GM19455 (cell line): ENCODE measurements at regions not wholly inside any gene's neighbourhood (a gene's known extent, or its start where the extent isn't known, plus 50 kb on each side); places are given as distances from the start of the nearest gene placed in this dataset.

Experiments used
- ATAC-seq: cut with Tn5 transposase; IDR thresholded peaks from one replicate; pipeline ENCODE4 v1.9.1; 2021; ENCODE audit not compliant: unreplicated experiment

GRCh38 chr21:15149600-15150224 lies 84.9 kb upstream of the NRIP1 start:
- ATAC-seq: no peak

DNA sequence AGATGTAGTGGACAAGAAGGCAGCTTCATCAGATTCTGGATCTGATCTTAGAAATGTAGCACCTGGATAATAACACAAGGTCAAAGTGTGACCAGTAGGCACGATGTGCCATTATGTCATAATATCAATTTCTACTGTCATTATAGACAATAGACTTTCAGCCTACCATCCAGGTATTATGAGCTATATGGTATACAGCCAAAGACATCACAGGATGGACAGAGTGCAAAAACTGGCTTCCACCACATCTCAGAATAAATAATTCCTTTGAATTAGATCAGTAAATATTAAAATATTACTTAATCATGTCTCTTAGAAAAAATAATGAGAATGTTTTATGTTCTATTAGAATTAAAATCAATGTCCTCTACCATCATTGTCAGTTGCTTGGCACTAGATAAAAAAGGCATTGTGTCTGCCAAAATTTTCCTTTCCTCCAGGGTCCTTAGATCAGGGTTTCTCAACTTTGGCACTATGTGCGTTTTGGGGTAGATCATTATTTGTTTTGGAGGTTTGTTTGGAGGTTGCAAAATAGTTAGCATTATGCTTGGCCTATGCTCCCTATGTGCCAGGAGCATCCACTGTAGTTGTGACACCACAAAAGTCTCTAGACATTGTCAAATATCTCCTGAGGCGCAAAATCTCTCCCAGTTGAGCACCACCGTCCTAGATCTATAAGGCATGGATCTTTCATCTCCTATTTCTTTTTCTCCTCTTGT lies 86.7 kb upstream of the NRIP1 start:
- ATAC-seq: no peak

GRCh38 chr21:15152591-15152990 lies 87.8 kb upstream of the NRIP1 start:
- ATAC-seq: no peak

DNA sequence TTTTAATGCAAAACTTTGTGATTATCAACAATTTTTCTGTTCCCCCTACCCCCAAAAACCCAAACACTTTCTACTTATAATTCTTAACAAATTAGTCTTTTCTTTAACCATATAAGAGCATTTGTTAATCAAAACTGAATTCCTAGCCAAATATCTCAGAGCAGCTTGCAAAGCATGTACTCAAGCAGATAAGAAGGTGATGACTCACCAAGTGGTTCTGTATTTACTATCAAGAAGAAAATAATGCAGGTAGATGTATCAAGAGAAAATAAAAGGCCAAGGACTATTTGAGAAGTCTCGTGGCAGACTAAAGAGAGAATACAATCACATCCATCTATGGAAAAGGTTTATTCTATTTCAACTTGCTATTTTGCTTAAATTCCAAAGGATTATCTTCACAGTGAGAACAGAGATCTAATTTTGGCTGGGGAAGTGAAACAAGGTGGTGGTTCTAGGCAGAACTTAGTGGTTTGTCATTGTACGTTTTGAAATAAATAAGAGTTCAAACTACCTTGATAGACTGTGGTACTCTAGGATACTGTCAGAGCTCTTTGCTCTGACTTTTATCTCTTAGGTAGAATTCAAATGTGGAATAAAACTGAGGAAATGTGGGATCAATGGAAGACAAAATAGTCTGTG lies 94.7 kb upstream of the NRIP1 start:
- no peak for ATAC-seq

DNA sequence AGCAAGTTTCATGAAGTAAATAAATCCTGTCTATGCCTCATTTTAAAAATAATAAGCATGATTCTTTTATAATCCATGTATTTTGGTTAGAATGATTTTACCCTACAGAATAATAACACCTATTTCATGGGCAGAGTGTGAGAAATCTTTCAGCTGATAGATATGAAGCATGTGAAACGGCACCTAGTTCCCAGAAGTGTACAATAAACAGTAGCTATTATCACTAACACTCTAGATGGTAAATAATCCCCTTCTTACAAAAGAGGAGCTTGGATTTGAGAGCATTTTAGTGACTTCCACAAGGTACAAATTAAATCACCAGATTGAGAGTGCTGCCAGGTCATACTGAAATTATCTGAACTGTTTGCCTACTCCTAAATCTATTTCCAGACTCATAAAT lies 95.3 kb upstream of the NRIP1 start:
- no peak for ATAC-seq

GRCh38 chr21:15162921-15163320 lies 98.1 kb upstream of the NRIP1 start:
- ATAC-seq: no peak

DNA sequence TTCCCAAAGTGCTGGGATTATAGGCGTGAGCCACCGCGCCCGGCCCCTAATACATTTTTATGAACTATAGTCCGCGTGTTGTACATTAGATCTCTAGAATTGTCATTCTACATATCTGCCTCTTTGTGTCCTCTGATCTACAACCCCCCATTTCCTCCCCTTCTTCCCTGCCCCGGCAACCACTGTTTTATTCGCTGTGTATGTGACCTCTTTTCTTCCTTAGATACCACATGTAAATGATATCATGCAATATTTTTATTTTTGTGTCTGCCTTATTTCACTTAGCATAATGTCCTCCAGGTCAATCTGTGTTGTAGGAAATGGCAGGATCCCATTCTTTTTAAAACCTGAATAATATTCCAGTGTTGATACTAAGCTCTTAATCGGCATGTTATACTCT lies 99.5 kb upstream of the NRIP1 start:
- no peak for ATAC-seq

DNA sequence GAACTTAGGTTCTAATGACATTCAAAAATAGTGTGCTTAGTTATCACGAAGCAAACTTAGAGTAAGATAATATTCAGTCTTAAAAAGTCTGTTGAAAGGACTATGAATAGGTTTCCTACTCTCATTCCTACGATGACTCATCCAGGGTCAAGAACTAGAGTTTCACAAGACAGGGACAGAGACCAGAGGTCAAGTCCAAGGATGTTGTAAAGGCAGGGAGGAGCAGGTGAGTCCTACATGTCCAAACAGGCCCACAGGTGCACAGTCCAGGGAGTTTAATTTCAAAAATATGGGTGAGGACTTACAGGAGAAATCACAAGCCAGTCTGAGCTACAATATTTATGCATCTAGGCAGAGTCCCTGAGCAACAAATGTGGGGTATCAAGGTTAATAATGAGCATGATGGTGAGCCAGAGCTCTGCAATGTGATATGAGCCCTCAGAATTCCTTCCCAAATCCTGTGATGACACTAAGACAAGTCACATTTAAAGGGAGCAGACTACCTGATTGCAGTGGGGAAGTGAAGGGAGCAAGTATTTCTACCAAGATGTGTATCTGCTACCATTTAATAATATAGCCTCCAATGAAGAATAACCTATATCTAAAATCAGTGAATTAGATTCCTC lies 100.0 kb upstream of the NRIP1 start:
- no peak for ATAC-seq

DNA sequence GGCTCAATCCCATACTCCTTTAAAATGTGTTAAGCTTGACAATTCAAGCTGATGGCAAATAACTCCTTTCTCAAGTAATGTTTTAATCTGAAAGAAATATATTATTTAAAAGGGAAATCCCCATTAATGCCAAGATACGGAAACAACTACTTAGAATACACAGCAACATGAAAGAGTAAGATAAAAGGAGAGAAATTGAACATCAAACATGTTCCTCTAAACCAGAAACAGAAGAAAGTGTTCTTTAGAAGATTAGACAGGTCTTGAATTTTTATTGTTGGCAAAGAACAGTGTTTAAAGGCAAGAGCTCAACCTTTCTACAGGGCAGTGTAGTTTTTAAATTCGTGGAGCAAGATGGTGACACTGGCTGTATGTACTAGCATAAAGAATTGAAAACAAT lies 105.8 kb upstream of the NRIP1 start:
- ATAC-seq: no peak

DNA sequence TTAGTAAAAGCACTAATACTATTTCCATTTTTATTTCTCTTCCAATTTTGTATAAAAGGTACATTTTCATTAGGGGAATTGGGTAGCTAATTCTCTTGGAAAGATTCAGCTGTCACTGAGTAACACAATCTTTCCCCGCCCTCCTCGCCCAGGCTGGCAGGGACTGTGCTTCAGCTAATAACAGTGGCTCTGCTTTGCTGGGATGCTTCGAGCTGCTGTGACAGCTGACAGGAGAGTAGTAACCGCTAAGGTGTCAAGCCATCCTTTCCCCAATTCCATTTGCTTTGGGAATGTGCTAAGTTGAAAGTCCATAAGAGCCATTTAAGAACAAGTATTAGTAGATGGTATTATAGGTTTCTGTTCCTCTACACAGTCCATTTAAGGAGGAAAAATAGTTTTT lies 106.7 kb upstream of the NRIP1 start:
- ATAC-seq: no peak

GRCh38 chr21:15172963-15173362 lies 108.2 kb upstream of the NRIP1 start:
- ATAC-seq: no peak

GRCh38 chr21:15174923-15175322 lies 110.1 kb upstream of the NRIP1 start:
- ATAC-seq: no peak

- no peak for ATAC-seq
Measured at GRCh38 chr21:15182731-15183130, 117.9 kb upstream of the NRIP1 start.

- no peak for ATAC-seq
Measured at GRCh38 chr21:15183813-15184257, 119.0 kb upstream of the NRIP1 start.

DNA sequence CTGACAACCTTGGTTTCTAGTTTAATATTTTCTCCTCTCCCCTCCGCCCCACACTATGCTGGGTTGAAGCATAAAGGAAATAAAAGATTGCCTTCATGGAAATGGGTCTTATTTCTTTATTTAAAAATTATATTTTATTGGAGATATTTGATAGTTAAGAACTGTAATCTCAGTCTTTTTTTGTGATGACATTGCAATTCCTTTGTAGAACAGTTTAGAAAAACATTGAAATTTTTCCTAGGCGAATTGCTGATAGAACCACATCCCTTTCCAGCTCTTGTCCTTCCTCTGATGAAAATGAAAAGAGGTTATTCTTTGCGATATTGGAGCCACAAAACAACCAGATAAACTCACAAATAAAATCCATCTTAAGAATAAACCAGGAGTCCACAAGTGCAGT lies 125.6 kb upstream of the NRIP1 start:
- no peak for ATAC-seq

- no peak for ATAC-seq
Measured at GRCh38 chr21:15190837-15191236, 126.0 kb upstream of the NRIP1 start.

DNA sequence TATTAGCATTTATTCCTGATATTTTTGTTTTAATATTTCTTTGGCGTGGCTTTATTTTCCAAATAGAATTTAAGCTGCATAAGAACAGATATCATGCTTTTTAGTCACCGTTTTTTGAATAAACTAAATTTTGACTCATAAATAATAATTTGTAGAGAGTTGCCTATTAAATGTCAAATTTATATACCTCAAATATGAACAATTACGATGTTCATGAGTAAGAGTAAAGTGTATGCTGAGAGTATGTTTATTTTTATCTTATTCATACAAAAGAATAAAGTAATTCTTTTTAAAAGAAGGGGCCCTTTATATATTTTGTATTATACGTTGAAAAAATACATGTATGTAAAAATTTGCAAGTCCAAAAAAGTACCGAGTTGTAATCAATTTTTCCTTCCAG lies 126.5 kb upstream of the NRIP1 start:
- ATAC-seq: no peak

DNA sequence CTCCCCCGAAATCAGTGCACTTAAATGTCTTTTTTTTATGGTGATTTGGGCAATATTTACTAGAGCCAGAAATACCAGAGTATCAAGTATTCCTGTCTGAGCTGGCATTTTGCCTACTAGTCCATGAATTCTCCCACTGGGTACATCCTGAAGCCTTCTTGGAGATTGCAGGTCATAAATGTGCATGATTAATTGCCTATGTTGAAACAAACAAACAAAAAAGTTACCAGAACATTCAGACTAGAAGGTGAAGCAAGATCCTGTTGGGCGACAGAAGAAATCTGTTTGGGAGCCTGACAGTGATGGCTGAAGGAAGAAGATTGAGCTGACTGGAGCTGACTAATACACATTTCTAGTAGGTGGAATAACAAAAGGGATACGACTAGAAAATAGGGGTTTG lies 127.4 kb upstream of the NRIP1 start:
- ATAC-seq: no peak

GRCh38 chr21:15193937-15194336 lies 129.1 kb upstream of the NRIP1 start:
- ATAC-seq: no peak

DNA sequence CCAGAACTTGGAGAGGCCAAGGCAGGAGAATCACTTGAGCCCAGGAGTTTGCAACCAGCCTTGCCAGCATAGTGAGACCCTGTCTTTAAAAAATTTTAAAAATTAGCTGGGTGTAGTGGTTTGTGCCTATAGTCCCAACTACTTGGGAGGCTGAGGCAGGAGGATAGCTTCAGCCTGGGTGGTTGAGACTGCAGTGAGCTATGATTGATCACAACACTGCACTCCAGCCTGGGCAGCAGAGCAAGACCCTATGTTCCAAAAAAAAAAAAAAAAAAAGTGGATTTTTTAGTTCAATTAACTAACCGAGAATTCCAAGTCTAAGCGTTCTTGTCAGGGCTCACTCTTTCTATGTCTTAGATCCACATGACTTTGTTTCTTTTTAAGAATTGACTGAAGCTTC lies 130.3 kb upstream of the NRIP1 start:
- no peak for ATAC-seq

GRCh38 chr21:15195768-15196167 lies 131.0 kb upstream of the NRIP1 start:
- ATAC-seq: no peak

DNA sequence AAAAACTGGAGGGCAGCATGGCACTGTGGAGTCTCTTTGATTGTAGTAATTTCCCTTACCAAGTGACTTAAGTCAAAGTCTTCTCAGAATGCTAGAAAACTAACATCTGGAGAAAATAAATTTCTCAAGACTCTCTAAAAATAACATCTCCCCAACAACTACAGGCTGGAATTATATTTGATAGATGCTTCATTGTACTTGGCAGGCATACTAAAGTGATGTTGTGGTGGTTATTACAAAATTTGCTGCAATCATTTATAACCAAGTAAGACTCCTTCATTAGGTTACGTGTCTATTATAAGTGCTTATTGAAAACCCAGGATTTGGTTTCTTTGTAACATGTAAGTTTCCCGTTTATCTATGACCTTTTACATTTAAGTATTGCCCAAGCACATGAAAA lies 132.9 kb upstream of the NRIP1 start:
- no peak for ATAC-seq
